PFSK-1 (cell line): ENCODE measurements at regions not wholly inside any gene's neighbourhood (a gene's known extent, or its start where the extent isn't known, plus 50 kb on each side); places are given as distances from the start of the nearest gene placed in this dataset.

Experiments
- FOXP2 ChIP-seq: optimal IDR thresholded peaks from 2 replicates; pipeline ENCODE3; 2011; ENCODE audit warnings: borderline replicate concordance, control low read depth, inconsistent platforms; ENCODE audit not compliant: insufficient read depth; ENCODE audit errors: extremely low read length, extremely low read depth
- POLR2AphosphoS5 ChIP-seq: IDR thresholded peaks from 2 replicates; pipeline ENCODE4 v1.6.1; 2012; ENCODE audit warnings: low read depth, mild to moderate bottlenecking, control low read depth, low read length, moderate library complexity
- SIN3A ChIP-seq: IDR thresholded peaks from 2 replicates; pipeline ENCODE4 v1.6.1; 2012; ENCODE audit warnings: mild to moderate bottlenecking, low read length, moderate library complexity, borderline replicate concordance; ENCODE audit not compliant: insufficient read depth
- TAF1 ChIP-seq: IDR thresholded peaks from 2 replicates; pipeline ENCODE4 v1.6.1; 2012; ENCODE audit warnings: low read length, control low read depth, borderline replicate concordance; ENCODE audit not compliant: insufficient read depth
- TF ChIP-seq, protein P1 (sequence below), 2 experiments: IDR thresholded peaks; 2 replicates each; pipeline versions ENCODE4 v1.6.1 to v1.8.0; 2011 to 2012; ENCODE audit warnings: low read depth in 2 of 2, low read length in 2 of 2, control low read depth in 1 of 2, inconsistent platforms in 1 of 2, mild to moderate bottlenecking in 1 of 2, moderate library complexity in 1 of 2; ENCODE audit not compliant: insufficient read depth in 1 of 2

DNA sequence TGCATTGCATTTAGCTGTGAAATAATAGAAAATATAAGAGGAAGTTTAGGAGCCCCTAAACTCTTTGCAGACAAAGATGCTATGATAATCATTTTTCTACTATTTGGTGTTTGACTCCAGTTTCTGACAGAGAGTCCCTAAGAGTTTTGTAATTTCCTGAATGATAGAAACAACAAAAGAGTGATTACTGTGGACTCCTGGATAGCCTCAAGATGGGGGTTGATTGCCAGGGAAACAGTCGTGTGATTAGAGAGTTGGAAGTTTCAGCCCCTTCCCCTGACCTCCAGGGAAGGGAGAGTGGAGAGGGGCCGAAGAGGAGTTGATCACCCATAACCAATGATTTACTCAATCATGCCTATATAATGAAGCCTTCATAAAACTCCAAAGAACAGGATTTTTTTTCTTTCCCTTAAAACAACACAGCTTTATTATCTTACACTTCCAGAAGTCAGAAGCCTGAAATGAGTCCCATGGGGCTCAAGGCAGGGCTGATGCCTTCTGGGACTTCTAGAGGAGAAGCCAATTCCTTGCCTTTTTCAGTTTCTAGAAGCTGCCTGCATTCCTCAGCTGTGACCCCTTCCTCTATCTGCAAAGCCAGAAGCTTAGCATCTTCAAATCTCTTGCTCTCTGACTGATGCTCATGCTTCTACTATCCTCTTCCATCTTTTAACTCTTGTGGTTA lies 292.3 kb upstream of the ZPLD1 start:
- TF ChIP-seq TAF1 (no peak), POLR2AphosphoS5 (no peak), FOXP2 (no peak), SIN3A (no peak)
- TF ChIP-seq, protein P1, sequence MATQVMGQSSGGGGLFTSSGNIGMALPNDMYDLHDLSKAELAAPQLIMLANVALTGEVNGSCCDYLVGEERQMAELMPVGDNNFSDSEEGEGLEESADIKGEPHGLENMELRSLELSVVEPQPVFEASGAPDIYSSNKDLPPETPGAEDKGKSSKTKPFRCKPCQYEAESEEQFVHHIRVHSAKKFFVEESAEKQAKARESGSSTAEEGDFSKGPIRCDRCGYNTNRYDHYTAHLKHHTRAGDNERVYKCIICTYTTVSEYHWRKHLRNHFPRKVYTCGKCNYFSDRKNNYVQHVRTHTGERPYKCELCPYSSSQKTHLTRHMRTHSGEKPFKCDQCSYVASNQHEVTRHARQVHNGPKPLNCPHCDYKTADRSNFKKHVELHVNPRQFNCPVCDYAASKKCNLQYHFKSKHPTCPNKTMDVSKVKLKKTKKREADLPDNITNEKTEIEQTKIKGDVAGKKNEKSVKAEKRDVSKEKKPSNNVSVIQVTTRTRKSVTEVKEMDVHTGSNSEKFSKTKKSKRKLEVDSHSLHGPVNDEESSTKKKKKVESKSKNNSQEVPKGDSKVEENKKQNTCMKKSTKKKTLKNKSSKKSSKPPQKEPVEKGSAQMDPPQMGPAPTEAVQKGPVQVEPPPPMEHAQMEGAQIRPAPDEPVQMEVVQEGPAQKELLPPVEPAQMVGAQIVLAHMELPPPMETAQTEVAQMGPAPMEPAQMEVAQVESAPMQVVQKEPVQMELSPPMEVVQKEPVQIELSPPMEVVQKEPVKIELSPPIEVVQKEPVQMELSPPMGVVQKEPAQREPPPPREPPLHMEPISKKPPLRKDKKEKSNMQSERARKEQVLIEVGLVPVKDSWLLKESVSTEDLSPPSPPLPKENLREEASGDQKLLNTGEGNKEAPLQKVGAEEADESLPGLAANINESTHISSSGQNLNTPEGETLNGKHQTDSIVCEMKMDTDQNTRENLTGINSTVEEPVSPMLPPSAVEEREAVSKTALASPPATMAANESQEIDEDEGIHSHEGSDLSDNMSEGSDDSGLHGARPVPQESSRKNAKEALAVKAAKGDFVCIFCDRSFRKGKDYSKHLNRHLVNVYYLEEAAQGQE (IDR thresholded peaks at IDR 0.05; ENCODE audit: insufficient read depth in 1 of 2, low read depth in 2 of 2, low read length in 2 of 2): no peak

DNA sequence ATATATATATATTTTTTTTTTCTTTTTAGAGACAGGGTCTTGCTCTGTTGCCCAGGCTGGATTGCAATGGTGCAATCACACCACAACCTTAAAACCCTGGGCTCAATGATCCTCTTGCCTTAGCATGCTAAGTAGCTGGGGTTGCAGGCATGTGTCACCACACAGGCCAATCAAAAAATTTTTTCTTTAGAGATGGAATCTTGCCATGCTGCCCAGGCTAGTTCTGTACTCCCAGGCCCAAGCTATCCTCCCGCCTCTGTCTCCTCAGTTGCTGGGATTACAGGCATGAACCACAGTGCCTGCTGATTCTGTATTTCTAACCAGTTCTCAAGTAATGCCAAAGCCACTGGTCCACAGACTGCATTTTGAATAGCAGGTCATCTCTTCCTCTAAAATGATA lies 291.3 kb upstream of the ZPLD1 start:
- TF ChIP-seq SIN3A (no peak), FOXP2 (no peak), POLR2AphosphoS5 (no peak), TAF1 (no peak)
- TF ChIP-seq, protein P1 (IDR thresholded peaks at IDR 0.05; ENCODE audit: insufficient read depth in 1 of 2, low read depth in 2 of 2, low read length in 2 of 2): no peak

DNA sequence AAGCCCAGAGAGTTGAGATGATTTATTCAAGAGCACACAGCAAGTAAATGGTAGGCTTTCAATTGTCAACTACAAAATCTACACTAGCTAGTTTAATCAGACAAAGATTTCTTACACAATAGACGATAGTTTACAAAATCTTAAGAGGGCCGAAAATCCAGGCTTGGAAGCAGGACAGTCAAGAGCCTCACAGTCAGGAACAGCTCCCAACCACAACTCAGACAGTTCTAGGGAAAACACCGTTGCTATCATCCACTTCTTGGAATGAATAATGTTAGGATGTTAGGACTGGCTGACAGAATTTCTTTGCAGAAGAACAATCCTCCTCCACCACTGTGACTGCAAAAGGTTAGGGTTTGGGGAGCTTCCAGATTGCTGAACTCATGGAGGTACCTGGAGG lies 290.8 kb upstream of the ZPLD1 start:
- TF ChIP-seq POLR2AphosphoS5 (no peak), SIN3A (no peak), FOXP2 (no peak), TAF1 (no peak)
- TF ChIP-seq, protein P1 (IDR thresholded peaks at IDR 0.05; ENCODE audit: insufficient read depth in 1 of 2, low read depth in 2 of 2, low read length in 2 of 2): no peak

DNA sequence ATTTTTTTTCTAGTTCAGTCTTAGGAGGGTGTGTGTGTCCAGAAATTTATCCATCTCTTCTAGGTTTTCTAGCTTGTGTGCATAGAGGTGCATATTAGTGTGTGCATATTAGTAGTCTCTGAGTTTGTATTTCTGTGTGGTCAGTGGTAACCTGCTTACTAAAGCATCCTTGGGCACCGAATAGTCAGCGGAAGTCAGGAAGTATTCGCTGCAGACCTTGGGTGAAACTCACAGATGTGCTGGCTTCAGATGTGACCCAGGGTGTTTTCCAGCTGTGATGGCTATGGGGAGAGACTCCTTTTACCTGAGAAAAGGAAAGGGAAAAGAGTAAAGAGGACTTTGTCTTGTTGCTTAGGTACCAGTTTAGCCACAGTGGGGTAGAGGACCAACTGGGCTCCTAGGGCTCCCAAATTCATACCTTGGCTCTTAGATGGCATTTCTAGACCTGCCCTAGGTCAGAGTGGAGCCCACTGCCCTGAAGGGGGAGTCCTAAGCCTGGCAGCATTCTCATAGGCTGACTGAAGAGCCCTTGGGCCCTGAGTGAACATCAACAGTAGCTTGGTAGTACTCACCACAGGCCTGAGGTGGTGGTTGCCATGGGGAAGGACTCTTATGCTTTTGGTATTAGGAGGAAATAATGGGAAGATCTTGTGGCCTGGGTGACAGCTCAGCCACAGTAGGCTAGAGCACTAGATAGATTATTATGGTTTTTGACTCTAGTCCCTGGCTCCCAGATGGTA lies 286.0 kb upstream of the ZPLD1 start:
- TF ChIP-seq SIN3A: no peak
- TF ChIP-seq, protein P1 (IDR thresholded peaks at IDR 0.05; ENCODE audit: insufficient read depth in 1 of 2, low read depth in 2 of 2, low read length in 2 of 2): no peak
- TF ChIP-seq FOXP2: no peak
- no peak for TF ChIP-seq POLR2AphosphoS5
- TF ChIP-seq TAF1: no peak
